Fibroblast of gingiva (primary cell): ENCODE measurements at regions not wholly inside any gene's neighbourhood (a gene's known extent, or its start where the extent isn't known, plus 50 kb on each side); places are given as distances from the start of the nearest gene placed in this dataset.
"Not testable (repeated sequence)": the region's sequence is repeated elsewhere in the genome, so short reads cannot be mapped to it uniquely, and the experiment has no call there.

Source experiments
- DNase-seq: peaks from one replicate; pipeline ENCODE4 v3.0.0-alpha.2; 2011; ENCODE audit warnings: low read depth

DNA sequence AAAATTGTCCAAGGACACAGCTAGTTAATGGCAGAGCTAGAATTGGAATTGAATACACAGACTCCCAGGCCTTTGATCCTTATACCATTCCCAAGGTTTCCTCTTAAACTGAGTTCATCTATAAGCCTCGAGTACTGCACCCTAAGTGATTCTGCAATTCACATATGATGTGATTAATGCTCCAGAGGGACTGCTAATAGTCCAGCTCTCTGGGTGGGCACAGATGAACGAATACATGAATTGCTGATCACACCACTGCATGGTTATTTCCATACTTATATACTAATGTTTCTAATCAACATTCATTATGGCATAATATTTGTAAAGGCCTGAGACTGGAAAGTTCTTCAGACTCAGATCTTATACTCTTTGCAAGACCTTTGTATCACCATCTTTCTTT, 101.8 kb downstream of the NUFIP1 start:
- DNase-seq, result no peak

DNA sequence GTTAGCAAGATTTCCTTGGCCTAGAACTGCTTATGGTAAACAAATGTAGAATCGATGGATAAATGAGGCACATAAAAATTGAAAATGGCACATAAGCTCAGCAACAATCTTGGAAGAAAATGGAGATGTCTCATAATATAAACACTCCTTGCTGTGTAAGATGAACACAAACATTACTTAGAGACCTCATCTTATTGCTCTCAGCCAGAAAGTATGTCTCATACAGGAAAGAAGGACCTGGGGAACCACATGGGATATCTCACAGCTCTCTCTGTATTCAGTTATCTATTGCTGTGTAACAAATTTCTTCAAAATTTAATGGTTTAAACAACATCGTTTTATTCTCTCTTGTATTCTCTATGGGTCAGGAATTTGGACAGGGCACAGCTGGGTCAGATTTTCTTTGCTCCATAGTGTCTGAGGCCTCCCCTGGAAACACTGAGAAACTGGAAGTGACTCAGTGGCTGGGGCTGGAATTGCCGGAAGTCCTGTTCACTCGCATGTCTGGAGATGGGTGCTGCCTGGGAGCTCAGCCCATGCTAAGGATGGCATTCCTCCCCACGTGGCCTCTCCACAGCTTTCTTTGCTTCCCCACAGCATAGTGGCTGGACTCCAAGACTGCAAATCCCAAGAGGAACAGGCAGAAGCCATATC, 105.1 kb downstream of the NUFIP1 start:
- peak; percentile 70 for DNase-seq

DNA sequence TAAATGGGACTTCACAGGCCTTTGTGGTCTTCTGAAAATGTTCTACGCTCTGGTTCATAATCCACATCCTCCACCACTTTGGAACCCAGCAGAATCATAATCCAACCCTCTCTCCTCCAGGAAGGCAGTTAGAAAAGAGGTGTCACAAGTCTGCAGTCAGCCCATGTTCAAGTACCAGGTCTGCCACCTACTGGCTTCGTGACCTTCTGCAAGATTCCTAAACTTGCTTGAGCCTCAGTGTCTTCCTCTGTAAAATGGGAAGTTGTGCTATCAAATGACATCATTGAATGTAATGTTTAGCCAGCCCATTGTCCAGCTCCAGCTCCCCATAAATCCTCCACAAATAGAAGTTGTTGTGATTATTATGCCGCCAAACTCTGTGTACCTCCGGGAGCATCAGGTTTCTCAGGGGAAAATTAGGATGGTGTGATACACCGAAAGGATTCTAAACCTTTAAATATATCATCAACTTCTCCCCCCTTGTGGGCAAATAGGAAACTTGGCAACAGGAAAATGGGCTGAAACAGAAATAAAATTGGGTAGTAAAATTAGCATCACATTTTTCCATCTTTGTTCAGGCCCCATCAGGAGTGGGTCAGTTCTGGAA, 109.7 kb downstream of the NUFIP1 start:
- DNase-seq, result peak; percentile 66

DNA sequence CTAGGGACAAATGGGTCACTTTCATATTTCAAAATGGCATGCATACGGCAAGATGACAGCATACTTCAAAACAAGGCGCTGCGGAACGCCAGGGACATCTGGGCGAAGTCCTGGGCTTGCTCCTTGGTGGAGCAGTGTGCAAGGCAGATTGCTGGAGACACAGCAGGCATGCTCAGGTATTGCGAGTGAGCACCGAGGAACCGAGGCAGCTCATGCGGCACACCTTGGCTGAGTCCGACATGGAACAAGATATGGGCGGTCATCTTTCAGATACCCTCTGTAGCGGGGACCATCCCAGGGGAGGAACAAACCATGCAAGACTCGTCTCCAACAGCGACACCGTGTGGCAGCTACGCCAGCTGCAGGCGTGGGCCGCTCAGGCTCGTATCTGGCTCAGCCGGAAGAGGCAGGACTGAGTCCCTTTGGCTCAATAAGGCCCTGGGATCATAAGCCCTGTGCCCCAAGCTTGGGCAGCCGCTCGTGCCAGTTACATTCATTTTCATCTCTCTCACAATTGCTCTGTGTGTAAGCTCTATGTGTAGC, 112.4 kb downstream of the NUFIP1 start:
- no peak for DNase-seq

DNA sequence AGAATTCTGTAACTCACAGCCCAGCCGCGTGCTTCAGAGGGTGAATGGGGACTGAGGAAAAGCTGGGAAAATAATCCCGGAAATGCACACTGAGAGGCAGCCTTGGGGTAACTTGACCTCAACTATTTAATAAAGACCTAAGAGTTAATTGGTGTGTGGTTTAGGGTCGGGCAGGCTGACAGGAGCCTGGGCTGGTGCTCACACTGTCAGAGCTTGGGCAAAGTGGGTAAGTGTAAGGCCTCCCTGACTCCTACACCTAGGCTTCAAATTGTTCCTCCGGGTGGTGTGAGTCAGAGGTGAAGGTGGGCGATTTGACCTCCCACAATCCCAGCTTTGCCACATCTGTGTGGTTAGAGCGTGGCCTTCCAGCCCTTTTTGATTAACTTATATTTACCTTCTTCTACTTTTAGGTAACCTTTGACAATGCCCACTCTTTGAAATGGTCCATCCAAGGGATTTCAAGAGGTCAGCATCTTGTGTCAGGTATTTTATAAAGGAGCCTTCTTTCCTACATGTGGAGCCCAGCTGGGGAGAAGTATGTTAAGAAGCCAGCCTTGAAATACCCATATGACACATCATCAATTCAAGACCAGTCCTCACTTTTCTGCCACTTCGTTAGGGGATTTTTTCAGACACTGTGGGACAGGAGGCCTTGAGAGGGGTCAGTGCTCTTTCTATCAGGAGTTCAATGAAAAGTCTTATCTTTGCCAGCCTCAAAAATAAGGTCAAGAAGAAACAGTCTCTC, 114.2 kb downstream of the NUFIP1 start:
- no peak for DNase-seq

DNA sequence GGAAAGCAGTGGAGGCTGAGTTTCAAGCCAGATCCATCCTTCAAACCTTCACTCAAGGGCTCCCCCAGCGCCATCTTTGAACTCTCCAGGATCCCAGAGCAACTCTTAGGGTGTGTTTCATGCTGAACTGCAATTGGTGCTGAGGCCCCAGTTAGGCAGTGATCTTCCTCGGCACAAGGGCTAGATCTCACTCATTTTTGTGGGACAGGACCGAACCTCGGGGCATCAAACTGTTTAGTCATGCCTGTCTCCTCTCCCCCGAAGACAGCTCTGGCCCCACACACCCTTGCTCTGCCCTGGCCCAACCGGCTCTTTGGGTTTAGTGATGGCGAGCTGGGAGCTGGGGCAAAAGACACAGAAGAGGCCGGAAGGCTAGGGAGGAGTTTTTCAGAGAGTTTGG, 115.1 kb downstream of the NUFIP1 start:
- DNase-seq, result no peak

DNA sequence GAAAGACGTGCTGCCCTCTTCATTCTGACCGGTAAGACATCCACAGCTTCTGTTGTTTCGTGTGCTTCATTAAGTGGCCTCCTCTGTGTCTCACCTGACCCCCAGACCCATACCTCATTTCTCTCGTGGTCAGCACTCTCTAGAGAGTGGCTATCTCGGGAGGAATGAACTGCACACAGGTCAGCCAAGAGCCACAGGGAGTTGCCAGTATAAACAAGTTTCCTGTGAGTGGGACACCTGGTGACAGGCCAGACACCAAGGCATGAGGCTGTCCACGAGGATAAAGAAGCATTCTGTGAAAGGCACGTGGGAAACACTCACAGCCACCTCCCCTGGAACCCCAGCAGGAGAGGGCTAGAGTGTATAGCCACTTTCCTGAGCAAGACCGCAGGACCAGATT, 115.8 kb downstream of the NUFIP1 start:
- no peak for DNase-seq

DNA sequence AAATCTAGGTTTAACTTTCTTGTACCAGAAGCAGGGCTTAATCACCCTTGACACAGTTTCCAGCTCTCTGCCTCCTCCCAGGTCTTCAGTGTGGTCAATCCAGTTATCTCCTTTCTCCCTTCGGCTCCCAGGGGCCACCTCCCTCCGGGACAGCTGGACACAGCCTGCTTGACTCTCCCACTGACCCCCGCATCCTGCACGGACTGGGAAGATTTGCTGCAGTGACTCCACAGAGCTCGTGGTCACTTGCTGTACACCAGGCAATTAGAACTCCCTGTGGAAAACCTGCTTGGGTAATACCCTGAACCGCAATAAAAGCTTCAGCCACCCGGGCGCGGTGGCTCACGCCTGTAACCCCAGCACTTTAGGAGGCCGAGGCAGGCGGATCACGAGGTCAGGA, 116.5 kb downstream of the NUFIP1 start:
- DNase-seq, result no peak

DNA sequence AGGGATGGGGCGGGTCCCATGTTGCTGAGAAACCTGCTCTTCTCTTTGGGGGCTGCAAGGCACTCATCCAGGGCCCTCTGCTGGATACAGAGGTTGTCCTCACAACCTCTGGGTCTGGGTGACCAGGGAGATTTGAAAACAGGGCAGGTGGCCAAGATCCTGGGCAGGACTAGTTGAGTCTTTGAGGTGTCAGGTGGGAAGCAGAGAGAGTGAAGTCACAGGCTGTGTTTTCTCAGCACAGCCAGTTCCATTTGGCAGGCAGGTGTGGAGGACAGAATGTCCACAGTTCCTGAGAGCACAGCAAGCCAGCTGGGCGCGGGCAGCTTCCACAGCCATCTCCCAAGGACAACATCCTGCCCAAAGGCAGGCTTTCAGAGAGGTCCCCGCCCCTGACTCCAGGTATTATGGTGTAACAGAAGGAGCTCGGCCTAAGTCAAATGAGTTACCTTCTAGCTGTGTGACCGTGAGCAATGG, 118.8 kb downstream of the NUFIP1 start:
- DNase-seq, result no peak

DNA sequence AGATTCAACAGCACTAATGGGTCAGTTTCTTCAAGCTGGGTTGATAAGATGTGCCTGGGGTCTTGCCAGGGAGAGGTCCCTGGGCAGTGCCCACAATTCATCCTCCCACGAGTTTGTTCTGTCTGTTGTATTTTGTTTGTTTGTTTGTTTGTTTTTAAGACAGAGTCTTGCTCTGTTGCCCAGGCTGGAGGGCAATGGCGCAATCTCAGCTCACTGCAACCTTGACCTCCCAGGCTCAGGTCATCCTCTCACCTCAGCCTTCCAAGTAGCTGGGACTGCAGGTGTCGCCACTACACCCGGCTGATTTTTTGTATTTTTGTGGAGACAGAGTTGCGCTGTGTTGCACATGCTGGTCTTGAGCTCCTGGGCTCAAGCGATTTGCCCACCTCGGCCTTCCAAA, 120.1 kb downstream of the NUFIP1 start:
- DNase-seq, result no peak

DNA sequence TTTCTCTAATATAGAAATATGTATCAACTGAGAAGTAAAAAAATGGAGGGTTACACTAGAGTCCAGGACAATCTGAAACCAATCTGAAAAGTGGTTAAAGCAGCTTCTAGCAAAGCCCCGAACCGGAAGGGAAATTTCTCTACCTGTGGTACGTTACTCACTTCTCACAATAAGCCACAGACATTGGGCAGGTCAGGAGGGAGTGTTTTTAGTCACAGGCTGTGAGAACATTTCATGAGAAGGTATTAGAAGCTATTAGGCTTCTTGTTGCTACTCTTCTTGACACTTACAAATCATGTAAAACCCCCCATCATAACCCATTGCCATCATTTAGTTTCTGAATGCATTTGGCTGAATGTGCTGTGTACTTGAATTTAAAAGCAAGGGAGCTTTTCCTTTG, 120.9 kb downstream of the NUFIP1 start:
- DNase-seq, result no peak

DNA sequence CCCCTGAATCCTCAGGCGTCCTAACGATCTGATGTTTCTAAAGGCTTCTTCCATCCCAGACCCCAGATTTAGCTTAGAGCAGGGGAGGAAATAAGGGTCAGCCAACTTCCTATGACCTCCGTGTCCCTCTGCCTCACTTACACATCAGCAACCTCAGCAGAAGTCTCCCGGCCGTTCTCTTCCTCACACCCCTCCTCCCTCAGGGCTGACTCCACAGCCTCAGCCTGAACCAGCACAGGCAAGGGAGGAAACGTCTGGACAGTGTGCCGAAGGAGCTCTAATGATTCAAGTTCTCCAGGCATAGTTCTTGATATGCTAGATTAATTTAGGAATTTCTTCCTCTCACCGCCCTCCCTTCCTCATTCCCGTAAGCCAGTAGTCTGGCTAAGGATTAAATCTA, 121.4 kb downstream of the NUFIP1 start:
- DNase-seq, result no peak

DNA sequence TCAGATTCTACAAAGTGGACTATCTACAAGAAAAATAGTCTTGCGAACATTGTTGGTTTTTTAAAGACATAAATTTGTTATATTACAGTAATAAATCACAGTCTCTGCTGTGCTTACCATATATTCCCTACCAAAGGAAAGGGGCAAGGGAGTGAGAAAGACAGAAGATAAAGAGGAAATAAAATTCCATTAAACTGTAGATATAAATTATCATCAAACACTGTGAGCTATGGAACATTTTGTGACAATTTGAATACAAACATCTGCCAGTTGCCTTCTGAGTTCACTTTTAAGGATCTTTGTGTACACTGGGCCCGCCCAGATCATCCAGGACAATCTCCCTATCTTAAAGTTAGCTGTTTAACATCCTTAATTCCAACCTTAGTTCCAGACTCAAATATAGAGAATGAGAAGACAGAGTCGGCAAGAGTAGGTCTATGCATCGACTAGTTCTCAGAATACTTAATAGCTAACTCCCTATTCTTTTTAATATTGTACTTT, 122.8 kb downstream of the NUFIP1 start:
- DNase-seq, result no peak

DNA sequence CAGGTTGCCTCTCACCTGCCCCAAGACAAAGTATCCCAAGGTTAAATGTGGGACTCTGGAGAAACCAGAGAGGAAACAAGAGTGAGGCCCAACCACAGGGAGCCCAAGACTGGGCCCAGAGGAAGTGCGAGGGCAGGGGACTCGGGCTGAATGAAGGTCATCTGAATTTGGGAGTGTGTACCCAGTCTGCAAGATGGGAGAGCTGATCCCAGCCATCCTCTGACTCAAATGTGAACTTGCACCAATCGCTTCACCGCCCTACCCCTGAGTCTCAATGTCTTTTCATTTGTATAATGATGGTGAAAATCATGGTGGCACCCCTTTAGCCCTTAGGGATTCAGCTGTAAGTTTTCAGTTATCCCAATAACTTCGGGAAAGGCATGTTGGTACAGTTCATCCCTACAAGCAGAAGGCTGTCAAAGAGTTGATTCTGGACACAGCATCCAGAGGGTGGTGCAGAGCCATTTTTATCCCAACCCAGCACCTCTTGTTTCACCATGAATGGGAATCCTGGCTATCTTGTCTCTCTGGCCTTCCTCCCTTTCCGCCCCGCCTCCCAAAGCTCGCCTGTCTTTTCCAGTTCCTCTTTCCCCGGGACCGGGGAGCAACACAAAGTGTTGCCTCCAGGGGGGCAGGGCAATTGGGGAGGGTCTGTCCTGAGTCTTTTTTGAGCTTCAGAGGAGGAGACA, 123.4 kb downstream of the NUFIP1 start:
- DNase-seq, result no peak

DNA sequence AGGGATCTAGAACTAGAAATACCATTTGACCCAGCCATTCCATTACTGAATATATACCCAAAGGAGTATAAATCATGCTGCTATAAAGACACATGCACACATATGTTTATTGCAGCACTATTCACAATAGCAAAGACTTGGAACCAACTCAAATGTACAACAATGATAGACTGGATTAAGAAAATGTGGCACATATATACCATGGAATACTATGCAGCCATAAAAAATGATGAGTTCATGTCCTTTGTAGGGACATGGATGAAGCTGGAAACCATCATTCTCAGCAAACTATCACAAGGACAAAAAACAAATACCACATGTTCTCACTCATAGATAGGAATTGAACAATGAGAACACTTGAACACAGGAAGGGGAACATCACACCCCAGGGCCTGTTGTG, 125.6 kb downstream of the NUFIP1 start:
- not testable (repeated sequence) for DNase-seq

DNA sequence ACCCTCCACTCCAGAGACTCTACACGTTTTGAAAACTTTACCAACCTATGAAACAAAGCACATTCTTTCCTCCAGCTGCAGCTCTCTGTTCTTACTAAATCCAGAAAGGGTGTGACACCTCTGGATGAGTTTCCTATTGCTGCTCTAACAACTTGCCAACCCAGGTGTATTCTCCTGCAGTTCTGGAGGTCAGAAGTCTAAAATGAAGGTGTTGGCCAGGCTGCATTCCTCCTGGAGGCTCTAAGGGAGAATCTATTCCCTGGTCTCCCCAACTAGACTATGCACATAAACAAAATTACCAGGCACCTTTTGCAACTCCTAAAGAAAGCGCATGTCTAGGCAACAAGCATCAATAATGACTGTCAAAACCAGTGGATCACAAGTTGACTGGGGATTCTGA, 128.8 kb downstream of the NUFIP1 start:
- no peak for DNase-seq

DNA sequence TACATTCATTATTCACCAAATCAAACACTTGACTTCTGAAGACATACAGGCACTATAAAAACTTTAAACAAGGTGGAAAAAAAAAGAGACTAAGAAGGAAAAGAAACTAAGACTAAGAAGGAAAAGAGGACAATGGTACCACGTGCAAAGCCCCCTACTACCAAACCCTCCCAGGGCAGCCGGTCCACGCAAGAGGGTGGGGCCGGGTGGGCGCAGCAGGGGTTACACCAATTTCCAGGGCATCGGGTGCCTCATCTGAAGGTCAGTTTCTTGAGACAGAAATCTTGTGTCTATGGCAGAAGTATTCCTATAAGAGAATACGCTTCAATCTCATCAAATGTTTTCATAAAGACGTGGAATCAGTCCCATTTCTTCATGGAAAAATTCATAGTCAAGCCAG, 131.5 kb downstream of the NUFIP1 start:
- DNase-seq, result no peak

DNA sequence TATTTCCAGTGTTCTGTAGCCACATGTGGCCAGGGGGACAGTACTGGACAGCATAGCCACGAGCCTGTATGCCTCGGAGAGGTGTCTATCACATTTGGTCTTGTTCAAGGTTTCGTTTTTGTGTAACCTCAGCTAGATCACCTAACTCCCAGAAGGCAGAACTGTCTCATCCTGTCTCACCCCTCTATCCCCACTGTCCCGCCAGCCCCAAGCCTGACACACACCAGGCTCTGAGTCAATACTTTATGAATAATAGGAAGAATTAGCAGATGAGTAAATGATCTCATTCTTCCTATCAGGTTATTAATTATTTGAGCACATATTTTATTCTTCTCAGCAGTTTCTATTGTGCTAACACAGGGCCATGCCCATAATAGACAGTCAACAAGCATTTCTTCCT, 132.2 kb downstream of the NUFIP1 start:
- no peak for DNase-seq

DNA sequence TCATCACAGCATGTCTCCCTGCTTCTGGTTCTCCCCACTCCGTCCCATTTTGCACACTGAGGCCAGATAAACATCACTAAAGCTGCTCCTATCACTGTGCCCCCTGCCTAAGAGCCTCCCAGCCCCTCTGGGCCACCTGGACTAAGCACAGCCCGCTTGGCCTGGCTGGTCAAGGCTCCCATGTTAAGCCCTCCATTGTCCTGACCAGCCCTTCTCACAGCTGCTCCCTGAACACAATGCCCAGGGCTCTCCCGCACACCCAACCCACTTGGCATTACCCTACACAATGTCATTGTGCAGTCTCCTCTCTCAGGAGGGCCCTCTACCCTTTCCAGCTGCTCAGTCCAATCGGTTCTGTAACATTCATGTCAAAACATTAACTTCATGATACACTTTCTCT, 133.4 kb downstream of the NUFIP1 start:
- no peak for DNase-seq

DNA sequence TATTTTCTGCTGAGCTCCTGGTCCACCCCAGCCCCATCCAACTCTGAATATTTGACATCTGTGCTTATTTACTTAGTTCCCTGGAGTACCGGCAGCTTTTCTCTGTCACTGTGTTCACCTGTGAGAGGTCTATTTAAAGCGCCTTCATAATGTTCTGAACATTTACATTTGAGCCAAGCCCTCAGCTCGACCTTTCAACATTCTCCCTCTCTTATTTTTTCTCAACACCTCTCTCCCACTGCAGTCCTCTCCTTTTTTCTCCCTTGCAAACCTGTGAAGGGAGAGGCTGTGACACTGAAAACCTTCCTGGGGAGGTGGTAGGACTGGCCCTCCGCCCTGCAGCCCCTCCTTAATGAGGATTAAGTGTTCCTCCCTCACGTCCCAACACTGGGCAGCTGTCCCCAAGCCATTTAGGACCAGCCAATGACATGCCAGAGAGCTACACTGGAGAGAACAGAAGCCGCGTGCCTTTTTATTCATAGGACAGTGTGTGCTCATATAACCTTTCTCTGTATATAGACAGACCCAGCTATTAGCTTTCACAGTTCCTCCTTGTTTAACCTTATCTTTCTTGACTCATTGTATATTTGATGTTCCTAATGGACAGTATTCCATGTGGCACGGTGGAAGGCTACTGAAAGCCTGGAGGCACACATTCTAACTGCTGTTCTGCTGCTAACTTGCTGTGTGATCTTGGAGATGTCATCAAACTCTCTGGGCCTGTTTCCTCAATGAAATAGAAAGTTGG, 134.8 kb downstream of the NUFIP1 start:
- no peak for DNase-seq

DNA sequence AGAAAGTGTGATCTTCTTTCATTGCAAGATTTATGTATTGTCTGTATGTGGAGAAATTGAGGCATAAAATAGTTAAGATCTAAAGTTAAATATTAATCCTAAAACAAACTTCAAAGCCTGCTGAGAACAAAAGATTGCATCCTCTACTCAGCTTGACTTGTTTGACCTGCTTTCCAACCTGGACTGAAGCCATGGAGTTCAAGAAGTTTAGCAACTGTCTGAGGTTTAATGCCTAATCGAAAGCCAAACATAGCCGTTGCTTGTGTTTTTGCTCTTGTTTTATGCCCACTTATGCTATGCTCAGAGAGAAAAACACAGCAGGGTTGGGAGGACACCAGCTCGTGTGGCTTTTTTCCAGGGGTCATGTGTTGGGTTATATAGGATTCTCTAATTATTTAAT, 135.6 kb downstream of the NUFIP1 start:
- peak; percentile 18 for DNase-seq
